HFF-Myc (cell line): ENCODE measurements at regions not wholly inside any gene's neighbourhood (a gene's known extent, or its start where the extent isn't known, plus 50 kb on each side); places are given as distances from the start of the nearest gene placed in this dataset.
A peak's percentile ranks its signal among the peaks of the same experiment; 100 is the strongest.

Experiments used
- DNase-seq: peaks from one replicate; pipeline ENCODE4 v3.0.0-alpha.2; 2011; ENCODE audit warnings: low read depth; ENCODE audit errors: extremely low read depth
- H3K4me3 ChIP-seq: replicated peaks from 2 replicates; pipeline ENCODE4 v1.5.1; 2011; ENCODE audit warnings: low read depth, mild to moderate bottlenecking, control low read depth, low read length
- TF ChIP-seq, protein P1 (sequence below): IDR thresholded peaks from 2 replicates; pipeline ENCODE4 v1.5.1; 2012; ENCODE audit warnings: mild to moderate bottlenecking, low read depth, low read length, control low read depth; ENCODE audit errors: missing control alignments

DNA sequence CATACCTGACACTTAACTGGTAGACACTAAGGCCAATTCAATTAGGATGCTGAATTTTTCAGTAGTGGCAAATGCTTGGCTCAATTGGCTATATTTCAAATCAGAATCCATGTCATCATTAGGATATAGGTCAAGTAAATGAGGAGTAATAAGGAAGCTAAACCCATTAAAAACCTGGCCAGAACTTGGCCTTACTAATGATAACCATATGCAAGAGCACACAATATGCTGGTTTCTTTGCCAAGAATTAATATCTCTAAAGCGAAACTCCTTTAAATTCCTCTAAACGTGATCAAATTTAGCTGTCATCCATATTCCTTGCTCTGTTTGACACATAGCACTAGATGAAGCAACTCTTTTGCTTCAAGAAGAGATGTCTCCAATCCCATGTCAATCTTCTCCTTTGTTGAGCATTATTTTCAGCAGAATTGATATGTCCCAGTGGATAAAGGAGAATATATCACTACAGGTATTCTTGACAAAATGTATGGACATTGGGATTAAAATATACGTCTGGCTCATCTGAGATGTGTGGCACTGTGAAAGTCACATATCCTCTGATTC lies 206.1 kb upstream of the ANKRD50 start:
- DNase-seq = no peak
- H3K4me3 ChIP-seq = no peak overlapping the region
- TF ChIP-seq, protein P1, sequence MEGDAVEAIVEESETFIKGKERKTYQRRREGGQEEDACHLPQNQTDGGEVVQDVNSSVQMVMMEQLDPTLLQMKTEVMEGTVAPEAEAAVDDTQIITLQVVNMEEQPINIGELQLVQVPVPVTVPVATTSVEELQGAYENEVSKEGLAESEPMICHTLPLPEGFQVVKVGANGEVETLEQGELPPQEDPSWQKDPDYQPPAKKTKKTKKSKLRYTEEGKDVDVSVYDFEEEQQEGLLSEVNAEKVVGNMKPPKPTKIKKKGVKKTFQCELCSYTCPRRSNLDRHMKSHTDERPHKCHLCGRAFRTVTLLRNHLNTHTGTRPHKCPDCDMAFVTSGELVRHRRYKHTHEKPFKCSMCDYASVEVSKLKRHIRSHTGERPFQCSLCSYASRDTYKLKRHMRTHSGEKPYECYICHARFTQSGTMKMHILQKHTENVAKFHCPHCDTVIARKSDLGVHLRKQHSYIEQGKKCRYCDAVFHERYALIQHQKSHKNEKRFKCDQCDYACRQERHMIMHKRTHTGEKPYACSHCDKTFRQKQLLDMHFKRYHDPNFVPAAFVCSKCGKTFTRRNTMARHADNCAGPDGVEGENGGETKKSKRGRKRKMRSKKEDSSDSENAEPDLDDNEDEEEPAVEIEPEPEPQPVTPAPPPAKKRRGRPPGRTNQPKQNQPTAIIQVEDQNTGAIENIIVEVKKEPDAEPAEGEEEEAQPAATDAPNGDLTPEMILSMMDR = no peak

DNA sequence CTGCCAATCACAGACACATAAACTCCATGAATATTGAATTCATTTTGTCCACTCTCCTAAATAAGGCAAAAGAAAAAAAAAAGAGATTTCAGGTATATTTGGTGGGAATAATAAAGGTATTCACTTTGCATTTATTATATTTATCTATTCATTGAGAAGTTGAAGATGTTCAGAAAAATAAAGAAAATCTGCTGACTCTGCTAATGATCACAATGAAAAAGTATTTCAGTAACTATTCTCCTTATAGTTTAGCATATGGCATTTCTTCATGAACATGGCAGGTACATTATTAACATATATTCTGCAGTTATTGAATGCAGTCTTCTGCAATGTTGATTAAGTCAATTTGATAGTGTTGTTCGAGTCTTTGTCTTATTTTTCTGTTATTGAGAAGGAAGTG lies 202.5 kb upstream of the ANKRD50 start:
- TF ChIP-seq, protein P1 = no peak
- no peak overlapping the region for H3K4me3 ChIP-seq
- DNase-seq = no peak

DNA sequence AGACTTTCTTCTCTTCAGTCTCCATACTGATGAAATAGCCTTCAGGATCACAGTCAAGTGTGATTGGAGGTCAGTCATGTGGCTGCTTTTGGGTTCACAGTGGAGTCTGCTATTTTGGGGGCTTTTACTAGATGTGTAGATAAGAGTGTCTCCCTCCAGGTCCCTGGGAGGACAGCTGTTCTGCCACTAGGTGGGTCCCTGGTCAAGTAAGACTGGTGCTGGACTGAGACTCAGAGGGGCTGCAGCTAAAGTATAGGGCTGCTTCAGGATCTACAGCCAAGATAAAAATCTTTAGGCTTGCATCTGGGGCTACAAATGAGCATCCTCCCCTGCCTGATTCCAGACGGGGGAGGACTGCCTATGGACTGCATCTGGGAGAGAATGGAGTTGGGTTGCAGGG lies 200.7 kb upstream of the ANKRD50 start:
- no peak overlapping the region for H3K4me3 ChIP-seq
- TF ChIP-seq, protein P1 = no peak
- DNase-seq = no peak

DNA sequence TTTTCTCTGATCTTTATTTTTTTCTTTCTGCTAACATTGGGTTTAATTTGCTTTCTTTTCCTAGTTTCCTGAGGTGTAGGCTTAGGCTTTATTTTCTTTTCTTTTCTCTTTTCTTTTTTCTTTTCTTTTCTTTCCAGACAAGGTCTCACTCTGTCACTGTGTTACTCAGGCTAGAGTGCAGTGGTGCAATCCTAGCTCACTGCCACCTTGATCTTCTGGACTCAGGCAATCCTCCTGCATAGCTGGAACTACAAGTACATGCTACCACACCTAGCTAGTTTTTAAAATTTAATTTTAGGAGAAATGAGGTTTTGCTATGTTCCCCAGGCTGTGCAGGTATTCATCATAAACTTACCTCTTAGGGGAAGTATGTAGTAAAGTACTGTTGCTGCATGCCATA lies 197.8 kb upstream of the ANKRD50 start:
- TF ChIP-seq, protein P1 = no peak
- H3K4me3 ChIP-seq = no peak overlapping the region
- no peak for DNase-seq

DNA sequence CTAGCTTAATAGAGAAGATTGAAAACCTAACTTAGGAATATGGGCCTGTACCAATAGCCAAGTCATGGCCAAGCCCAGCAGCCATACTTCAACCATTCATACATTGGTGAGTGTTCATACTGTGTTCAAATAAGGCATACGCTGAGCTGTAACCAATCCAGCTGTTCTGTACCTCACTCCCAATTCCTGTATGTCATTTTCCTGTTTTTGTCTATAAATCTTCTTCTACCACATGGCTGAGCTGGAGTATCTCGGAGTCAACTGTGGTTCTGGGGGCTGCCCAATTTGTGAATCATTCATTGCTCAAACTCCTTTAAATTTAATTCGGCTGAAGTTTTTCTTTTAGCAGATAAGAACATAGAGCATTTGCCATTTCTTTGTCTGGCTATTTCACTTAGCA lies 195.3 kb upstream of the ANKRD50 start:
- TF ChIP-seq, protein P1 = no peak
- DNase-seq = peak; percentile 24
- H3K4me3 ChIP-seq = no peak overlapping the region

DNA sequence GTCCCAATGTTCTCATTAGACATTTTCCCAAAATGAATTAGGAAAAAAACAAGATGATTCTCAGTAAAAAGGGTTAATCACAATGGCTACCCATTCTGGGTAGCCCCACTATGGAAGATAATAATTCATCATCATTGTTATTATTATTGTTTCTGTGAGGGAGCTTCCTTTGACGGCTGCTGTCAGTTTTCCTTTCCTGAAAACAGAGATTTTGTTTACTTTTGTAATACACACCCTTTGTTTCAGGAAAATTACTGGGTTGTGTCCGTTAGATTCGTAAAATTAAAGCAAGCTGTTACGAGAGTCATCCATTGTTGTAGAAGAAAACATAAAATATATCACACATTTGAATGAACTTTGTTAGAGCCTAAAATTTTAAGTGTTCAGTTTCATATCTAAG lies 192.9 kb upstream of the ANKRD50 start:
- TF ChIP-seq, protein P1 = no peak
- no peak overlapping the region for H3K4me3 ChIP-seq
- no peak for DNase-seq
